NT2/D1 (cell line): ENCODE measurements at regions not wholly inside any gene's neighbourhood (a gene's known extent, or its start where the extent isn't known, plus 50 kb on each side); places are given as distances from the start of the nearest gene placed in this dataset.

Experiments used
- SUZ12 ChIP-seq: IDR thresholded peaks from 2 replicates; pipeline ENCODE4 v1.6.1; 2011; ENCODE audit not compliant: insufficient read length, insufficient read depth; ENCODE audit errors: extremely low read depth
- YY1 ChIP-seq: IDR thresholded peaks from 2 replicates; pipeline ENCODE4 v1.6.1; 2011; ENCODE audit not compliant: insufficient read length, insufficient read depth

DNA sequence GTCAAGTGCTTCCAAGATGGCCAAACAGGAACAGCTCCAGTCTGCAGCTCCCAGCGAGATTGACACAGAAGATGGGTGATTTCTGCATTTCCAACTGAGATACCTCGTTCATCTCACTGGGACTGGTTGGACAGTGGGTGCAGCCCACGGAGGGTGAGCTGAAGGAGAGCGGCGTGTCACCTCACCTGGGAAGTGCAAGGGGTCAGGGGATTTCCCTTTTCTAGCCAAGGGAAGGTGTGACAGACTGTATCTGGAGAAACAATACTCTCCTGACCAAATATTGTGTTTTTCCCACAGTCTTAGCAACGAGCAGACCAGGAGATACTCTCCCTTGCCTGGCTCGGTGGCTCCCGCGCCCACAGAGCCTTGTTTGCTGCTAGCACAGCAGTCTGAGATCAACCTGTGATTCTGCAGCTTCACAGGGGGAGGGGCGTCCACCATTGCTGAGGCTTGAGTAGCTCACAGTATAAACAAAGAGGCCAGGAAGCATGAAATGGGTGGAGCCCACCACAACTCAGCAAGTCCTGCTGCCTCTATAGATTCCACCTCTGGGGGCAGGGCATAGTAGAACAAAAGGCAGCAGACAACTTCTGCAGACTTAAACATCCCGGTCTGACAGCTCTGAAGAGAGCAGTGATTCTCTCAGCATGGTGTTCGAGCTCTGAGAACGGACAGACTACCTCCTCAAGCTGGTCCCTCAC is 293.5 kb upstream of the SUCLG2 start:
- no peak for TF ChIP-seq YY1
- TF ChIP-seq SUZ12: no peak
